Heart right ventricle (tissue), 16 donors: ENCODE measurements at regions not wholly inside any gene's neighbourhood (a gene's known extent, or its start where the extent isn't known, plus 50 kb on each side); places are given as distances from the start of the nearest gene placed in this dataset.

Source experiments
- ATAC-seq, 8 donors: fragments of 200-7000 bp; cut with Tn5 transposase; one replicate each; pipeline ENCODE4 v1.9.1; 2020; ENCODE audit warnings: mild to moderate bottlenecking in 8 of 8, moderate library complexity in 8 of 8, moderate number of reproducible peaks in 1 of 8
- DNase-seq, 2 donors: peaks; one replicate each; pipeline ENCODE4 v3.0.0-alpha.2; 2020
- H3K27ac ChIP-seq, 10 donors: fragments of 200-600 bp; sonication (generic) in 2 of 10; one replicate each; pipeline versions ENCODE4 v1.5.0 to v1.8.0; 2020 to 2022; ENCODE audit warnings: mild to moderate bottlenecking in 3 of 10
- H3K27me3 ChIP-seq, 7 donors: fragments of 200-600 bp; one replicate each; pipeline ENCODE4 v1.8.0; 2021 to 2022; ENCODE audit warnings: mild to moderate bottlenecking in 2 of 7
- H3K36me3 ChIP-seq, 9 donors: fragments of 200-600 bp; sonication (generic) in 1 of 9; one replicate each; pipeline versions ENCODE4 v1.5.0 to v1.8.0; 2020 to 2022; ENCODE audit warnings: mild to moderate bottlenecking in 2 of 9
- H3K4me1 ChIP-seq, 9 donors: fragments of 200-600 bp; sonication (generic) in 1 of 9; one replicate each; pipeline versions ENCODE4 v1.5.0 to v1.8.0; 2020 to 2022; ENCODE audit warnings: mild to moderate bottlenecking in 4 of 9
- H3K4me3 ChIP-seq, 10 donors: fragments of 200-600 bp; sonication (generic) in 2 of 10; one replicate each; pipeline versions ENCODE4 v1.5.0 to v1.8.0; 2020 to 2022; ENCODE audit warnings: mild to moderate bottlenecking in 7 of 10, moderate library complexity in 2 of 10
- H3K9me3 ChIP-seq, 11 donors: fragments of 200-600 bp in 10 of 11; sonication (generic) in 2 of 11; one replicate each; pipeline versions ENCODE4 v1.5.0 to v1.8.0; 2013 to 2022; ENCODE audit warnings: mild to moderate bottlenecking in 2 of 11, control low read depth in 1 of 11, moderate library complexity in 1 of 11
- WGBS, 2 donors: extraction: QIAGEN DNeasy Blood & Tissue Kit; methylation state at CpG; one replicate each; pipeline ENCODE4 v1.1.7; 2013; ENCODE audit warnings: inconsistent platforms in 1 of 2; 5-methylcytosine and 5-hydroxymethylcytosine counted together
- intact Hi-C, 10 donors: fragments of 100-400 bp; cut with DNase I; formaldehyde crosslinking; loops; one replicate each; pipeline versions ENCODE4 v1.11.1 to v1.14.2; 2022
- TF ChIP-seq, protein P1 (sequence below), 9 donors: fragments of 200-600 bp; sonication (generic) in 2 of 9; IDR thresholded peaks; one replicate each; pipeline versions ENCODE4 v1.5.0 to v1.8.0; 2021 to 2022; ENCODE audit warnings: antibody characterized with exemption in 9 of 9, mild to moderate bottlenecking in 5 of 9, moderate library complexity in 1 of 9
- donor health status: Arrhythmogenic right ventricular cardiomyopathy.
- donor health status: ischemic (EF 13 %, LVEDD 7.1; RV severe dilation, severe dysfunction).
- donor health status: healthy with polysubstance abuse.
- donor health status: DM: no; HTN: yes; CAD: no.
- donor health status: DM: no; HTN: no; CAD: no.
- donor health status: ischemic (EF 25% LVEDD 6.9; RV normal size, moderate dysfunction).
- donor health status: ischemic (EF 25% LVEDD 5.7; RV mildly dilated, moderate dysfunction).
- donor health status: healthy.
- donor health status: DM: yes; HTN: yes; CAD: no.
- donor health status: Ischemic cardiomyopathy.
- donor health status: ischemic (EF 35%, LVEDD 5.7; RV mildly dilated, moderate dysfunction).
- donor health status: nonischemic (EF 11% LVEDD 7.7; RV severe dilation, severe dysfunction).
- donor health status: DM: yes; HTN: yes; CAD: no.
- donor health status: PGD.
- donor health status: ischemic (EF 29% LVEDD 5.4; RV normal size, mild dysfunction).
- donor health status: nonischemic (EF 23%, LVEDD 6.1; RV moderate dilation, normal function).

DNA sequence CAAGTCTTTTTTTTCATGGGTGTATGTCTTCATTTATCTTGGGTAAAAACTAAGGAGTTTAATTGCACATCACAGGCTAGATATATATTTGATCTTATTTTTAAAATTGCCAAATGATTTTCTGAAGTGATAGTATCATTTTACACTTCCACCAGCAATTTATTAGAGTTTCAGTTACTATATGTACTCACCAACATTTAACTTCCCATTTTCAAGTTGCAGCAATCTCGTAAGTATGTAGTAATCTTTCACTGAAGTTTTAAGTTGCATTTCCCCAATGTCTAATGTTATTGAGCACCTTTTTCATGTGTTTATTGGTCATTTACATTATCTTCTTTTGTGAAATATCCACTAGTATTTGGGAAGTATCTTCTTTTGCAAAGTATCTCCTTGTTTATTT is 277.4 kb upstream of the CNR1 start:
- ATAC-seq (no peak), DNase-seq (no peak)
- TF ChIP-seq, protein P1, sequence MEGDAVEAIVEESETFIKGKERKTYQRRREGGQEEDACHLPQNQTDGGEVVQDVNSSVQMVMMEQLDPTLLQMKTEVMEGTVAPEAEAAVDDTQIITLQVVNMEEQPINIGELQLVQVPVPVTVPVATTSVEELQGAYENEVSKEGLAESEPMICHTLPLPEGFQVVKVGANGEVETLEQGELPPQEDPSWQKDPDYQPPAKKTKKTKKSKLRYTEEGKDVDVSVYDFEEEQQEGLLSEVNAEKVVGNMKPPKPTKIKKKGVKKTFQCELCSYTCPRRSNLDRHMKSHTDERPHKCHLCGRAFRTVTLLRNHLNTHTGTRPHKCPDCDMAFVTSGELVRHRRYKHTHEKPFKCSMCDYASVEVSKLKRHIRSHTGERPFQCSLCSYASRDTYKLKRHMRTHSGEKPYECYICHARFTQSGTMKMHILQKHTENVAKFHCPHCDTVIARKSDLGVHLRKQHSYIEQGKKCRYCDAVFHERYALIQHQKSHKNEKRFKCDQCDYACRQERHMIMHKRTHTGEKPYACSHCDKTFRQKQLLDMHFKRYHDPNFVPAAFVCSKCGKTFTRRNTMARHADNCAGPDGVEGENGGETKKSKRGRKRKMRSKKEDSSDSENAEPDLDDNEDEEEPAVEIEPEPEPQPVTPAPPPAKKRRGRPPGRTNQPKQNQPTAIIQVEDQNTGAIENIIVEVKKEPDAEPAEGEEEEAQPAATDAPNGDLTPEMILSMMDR (IDR thresholded peaks at IDR 0.05): no peak
- WGBS, 2 donors: 88 to 91% methylated on average over 1 of the region's 1 CpG
- H3K9me3 ChIP-seq: no peaks in the 10 kb centered on the region
- no peak overlapping the region for H3K4me3 ChIP-seq
- peaks cover 0 to 8% (median 0%) of the 10 kb centered on the region in 9 donors for H3K4me1 ChIP-seq
- intact Hi-C loops: no loop called here
- no peaks in the 10 kb centered on the region for H3K27me3 ChIP-seq
- no peaks in the 10 kb centered on the region for H3K36me3 ChIP-seq
- H3K27ac ChIP-seq: no peak overlapping the region

DNA sequence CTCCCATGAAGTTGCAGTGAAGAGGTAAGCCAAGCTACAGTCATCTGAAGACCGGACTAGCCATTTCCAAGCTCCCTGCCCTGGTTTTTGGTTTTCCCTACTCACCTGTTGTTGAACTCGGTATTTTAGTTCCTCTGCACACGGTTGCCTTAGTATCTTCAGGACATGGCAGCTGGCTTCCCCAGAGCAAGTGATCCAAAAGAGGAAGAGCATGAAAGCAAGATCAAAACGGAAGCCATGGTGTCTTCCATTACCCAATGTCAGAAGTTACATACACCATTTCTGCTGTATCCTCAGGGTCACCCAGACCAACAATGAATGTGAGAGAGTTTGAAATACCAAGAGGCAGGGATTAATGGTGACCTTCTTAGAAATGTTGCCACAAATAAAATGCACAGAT is 276.6 kb upstream of the CNR1 start:
- H3K27ac ChIP-seq: no peak overlapping the region
- H3K27me3 ChIP-seq: no peaks in the 10 kb centered on the region
- TF ChIP-seq, protein P1 (IDR thresholded peaks at IDR 0.05): no peak
- peaks cover 0 to 8% (median 0%) of the 10 kb centered on the region in 9 donors for H3K4me1 ChIP-seq
- H3K36me3 ChIP-seq: no peaks in the 10 kb centered on the region
- intact Hi-C loops: no loop called here
- 80 to 85% methylated on average over 4 of the region's 4 CpGs for WGBS, 2 donors
- no peaks in the 10 kb centered on the region for H3K9me3 ChIP-seq
- no peak for DNase-seq
- ATAC-seq: no peak
- no peak overlapping the region for H3K4me3 ChIP-seq

DNA sequence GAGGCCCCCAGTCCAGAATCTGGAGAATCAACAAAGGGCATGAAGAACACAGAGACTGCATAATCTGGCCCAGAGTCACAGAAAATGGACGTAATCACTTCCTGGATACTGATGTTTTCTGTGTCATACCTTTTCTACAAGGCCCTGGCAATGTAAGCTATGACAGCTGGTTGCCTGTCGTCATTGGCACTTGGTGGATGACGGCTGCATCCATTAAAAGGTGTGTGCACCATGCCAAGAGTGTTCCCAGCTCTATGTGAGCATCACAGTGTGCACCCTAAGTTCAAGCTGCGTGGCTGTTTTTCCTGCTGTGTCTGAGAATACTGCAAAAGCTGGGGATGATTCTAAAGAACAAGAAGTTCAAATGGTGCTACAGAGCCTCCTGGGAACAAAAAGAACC is 275.2 kb upstream of the CNR1 start:
- Histone ChIP-seq H3K9me3 (no peaks in the 10 kb centered on the region), H3K27me3 (no peaks in the 10 kb centered on the region), H3K4me3 (no peak overlapping the region), H3K27ac (no peak overlapping the region), H3K36me3 (no peaks in the 10 kb centered on the region), H3K4me1 (peaks cover 0 to 8% (median 0%) of the 10 kb centered on the region in 9 donors)
- DNase-seq (no peak), ATAC-seq (no peak)
- TF ChIP-seq, protein P1 (IDR thresholded peaks at IDR 0.05): no peak
- 72 to 74% methylated on average over 4 of the region's 4 CpGs for WGBS, 2 donors
- intact Hi-C loops: no loop called here

DNA sequence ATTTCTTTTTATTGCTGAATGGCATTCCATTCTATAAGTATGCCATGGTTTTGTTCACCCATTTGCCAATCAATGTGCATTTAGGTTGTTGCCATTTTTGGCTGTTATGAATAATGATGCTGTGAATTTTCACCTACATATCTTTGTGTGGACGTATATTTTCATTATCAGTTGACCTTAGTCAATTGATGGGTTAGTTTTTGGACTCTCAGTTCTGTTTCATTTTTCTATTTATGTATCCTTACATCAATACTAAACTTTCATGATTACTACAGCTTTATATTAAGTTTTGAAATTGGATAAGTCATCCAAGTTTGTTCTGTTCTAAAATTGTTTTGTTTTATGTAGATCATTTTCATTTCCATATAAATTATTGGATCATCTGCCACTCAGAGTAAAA is 261.9 kb upstream of the CNR1 start:
- no peaks in the 10 kb centered on the region for H3K4me1 ChIP-seq
- no peaks in the 10 kb centered on the region for H3K9me3 ChIP-seq
- 69 to 72% methylated on average over 1 of the region's 1 CpG for WGBS, 2 donors
- TF ChIP-seq, protein P1 (IDR thresholded peaks at IDR 0.05): no peak
- H3K4me3 ChIP-seq: no peak overlapping the region
- DNase-seq: no peak
- no peaks in the 10 kb centered on the region for H3K27me3 ChIP-seq
- H3K27ac ChIP-seq: no peak overlapping the region
- no peaks in the 10 kb centered on the region for H3K36me3 ChIP-seq
- intact Hi-C loops: no loop called here
- ATAC-seq: no peak

DNA sequence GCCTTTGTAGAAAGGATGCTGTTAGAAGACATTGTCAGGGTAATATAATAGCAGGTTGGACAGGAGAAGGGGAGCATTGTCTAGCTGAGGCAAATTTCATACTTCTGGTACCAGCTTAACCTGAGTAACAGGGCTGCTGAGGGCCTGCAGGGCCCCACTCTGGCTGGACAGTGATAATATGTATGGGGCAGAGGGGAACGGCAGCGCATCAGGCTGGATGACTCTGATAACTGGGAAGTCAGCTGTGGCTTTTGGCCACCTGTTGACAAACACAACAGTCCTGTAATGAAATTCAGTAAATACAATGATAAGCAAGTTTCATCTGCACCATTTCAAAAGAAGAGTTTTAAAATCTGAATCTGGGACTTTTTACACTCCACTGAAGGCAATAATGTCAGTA is 259.9 kb upstream of the CNR1 start:
- Histone ChIP-seq H3K4me1 (no peaks in the 10 kb centered on the region), H3K9me3 (no peaks in the 10 kb centered on the region), H3K36me3 (no peaks in the 10 kb centered on the region), H3K27ac (no peak overlapping the region), H3K27me3 (no peaks in the 10 kb centered on the region), H3K4me3 (no peak overlapping the region)
- ATAC-seq (no peak), DNase-seq (no peak)
- TF ChIP-seq, protein P1 (IDR thresholded peaks at IDR 0.05): no peak
- 78 to 80% methylated on average over 2 of the region's 2 CpGs for WGBS, 2 donors
- intact Hi-C loops: no loop called here
